GM12865 (cell line): ENCODE measurements at regions not wholly inside any gene's neighbourhood (a gene's known extent, or its start where the extent isn't known, plus 50 kb on each side); places are given as distances from the start of the nearest gene placed in this dataset.
A peak's percentile ranks its signal among the peaks of the same experiment; 100 is the strongest.

Source experiments
- DNase-seq: peaks from one replicate; pipeline ENCODE4 v3.0.0; 2010; ENCODE audit warnings: low read depth
- H3K4me3 ChIP-seq: 2 replicates; pipeline ENCODE4 v1.5.1; 2011; ENCODE audit warnings: mild to moderate bottlenecking, low read depth, low read length, control low read depth
- TF ChIP-seq, protein P1 (sequence below): IDR thresholded peaks from 2 replicates; pipeline ENCODE4 v1.5.1; 2011; ENCODE audit warnings: low read length, control low read depth, low read depth, inconsistent platforms; ENCODE audit not compliant: insufficient read depth; ENCODE audit errors: missing control alignments

DNA sequence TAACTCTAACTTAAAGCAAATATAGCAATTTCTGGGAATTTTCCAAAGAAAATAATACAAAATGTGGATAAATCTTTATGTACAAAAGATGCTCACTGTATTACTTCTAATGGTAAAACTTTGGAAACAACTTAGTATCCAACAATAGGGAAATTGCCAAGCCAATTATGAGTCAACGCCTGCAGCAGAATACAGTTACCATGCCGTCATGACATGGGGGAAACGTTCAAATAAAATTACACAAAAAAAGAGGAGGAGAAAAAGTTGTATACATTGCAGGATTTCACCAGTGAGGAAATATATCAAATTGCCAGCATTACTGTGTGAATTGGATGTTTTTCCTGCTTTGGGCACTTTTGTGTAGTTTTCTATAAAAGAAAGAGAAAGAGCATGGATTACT lies 469.6 kb downstream of the SOX9 start:
- TF ChIP-seq, protein P1, sequence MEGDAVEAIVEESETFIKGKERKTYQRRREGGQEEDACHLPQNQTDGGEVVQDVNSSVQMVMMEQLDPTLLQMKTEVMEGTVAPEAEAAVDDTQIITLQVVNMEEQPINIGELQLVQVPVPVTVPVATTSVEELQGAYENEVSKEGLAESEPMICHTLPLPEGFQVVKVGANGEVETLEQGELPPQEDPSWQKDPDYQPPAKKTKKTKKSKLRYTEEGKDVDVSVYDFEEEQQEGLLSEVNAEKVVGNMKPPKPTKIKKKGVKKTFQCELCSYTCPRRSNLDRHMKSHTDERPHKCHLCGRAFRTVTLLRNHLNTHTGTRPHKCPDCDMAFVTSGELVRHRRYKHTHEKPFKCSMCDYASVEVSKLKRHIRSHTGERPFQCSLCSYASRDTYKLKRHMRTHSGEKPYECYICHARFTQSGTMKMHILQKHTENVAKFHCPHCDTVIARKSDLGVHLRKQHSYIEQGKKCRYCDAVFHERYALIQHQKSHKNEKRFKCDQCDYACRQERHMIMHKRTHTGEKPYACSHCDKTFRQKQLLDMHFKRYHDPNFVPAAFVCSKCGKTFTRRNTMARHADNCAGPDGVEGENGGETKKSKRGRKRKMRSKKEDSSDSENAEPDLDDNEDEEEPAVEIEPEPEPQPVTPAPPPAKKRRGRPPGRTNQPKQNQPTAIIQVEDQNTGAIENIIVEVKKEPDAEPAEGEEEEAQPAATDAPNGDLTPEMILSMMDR = no peak

DNA sequence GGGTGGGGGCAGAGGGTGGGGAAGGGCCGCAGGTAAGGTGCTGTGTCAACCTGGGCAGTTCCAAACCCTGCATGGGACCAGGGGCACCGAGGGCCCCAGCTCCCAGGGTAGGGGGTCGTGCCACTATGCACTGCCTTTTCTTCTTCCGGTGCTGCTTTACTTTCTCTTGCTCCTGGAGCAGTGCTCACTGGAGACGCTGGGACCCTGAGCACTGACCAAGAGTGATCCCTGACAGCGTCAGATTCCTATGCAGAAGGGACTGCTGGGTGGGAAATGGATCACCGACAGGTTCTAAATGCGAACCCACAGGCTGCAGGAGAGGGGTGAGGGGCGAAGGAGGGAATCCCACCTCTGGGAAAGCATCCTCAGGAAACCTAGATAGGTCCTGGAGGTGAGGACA lies 470.1 kb downstream of the SOX9 start:
- no peak overlapping the region for H3K4me3 ChIP-seq
- TF ChIP-seq, protein P1 = no peak
- no peak for DNase-seq

More for the DNA sequence above, 469.6 kb downstream of the SOX9 start:
- H3K4me3 ChIP-seq = no peak overlapping the region
- no peak for DNase-seq

DNA sequence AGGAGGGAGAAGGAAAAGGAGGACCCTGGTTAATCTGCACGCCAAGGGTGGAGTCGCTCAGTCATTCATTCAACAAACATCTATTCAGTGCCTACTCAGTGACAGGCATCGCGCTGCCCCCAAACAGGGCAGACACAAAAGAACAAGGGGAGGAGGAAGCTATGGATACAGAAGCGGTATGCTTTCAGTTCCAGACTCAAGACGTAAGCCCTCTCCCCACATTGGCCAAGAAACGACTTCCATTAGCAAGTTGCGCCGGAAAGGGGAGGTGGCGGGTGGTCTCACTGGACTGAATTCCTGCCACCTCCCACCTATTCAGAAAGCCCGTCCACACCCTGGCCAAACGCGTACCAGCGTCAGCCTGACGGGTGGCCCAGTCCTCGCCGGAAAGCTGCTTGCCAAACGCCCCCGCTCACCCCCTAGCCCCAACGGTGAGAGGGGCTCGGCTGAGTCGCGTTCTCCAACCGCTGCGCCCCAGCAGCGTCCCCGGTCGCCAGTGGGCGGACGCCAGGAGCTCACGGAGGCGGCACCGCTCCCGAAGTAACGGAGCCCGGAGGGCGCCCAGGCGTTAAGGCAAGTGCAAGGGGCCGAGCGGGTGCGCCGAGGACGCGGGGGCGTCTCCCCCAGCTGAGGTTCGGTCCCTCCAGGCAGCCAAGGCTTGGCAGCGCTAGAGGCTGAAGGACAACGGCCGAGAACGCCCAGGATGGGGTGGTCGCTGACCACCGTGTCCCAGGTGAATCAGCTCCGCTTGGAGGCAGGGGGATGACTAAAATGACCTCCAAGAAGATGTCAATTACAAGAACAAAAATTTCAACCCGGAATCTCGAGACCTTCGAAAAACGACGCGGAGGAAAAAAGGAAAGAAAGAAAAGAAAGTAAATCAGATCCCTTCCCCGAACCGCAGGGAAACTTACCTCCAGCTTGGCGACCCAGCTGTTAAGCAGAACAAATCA lies 470.7 kb downstream of the SOX9 start:
- no peak for DNase-seq
- H3K4me3 ChIP-seq = peak overlapping the region; percentile 72
- TF ChIP-seq, protein P1 = no peak

DNA sequence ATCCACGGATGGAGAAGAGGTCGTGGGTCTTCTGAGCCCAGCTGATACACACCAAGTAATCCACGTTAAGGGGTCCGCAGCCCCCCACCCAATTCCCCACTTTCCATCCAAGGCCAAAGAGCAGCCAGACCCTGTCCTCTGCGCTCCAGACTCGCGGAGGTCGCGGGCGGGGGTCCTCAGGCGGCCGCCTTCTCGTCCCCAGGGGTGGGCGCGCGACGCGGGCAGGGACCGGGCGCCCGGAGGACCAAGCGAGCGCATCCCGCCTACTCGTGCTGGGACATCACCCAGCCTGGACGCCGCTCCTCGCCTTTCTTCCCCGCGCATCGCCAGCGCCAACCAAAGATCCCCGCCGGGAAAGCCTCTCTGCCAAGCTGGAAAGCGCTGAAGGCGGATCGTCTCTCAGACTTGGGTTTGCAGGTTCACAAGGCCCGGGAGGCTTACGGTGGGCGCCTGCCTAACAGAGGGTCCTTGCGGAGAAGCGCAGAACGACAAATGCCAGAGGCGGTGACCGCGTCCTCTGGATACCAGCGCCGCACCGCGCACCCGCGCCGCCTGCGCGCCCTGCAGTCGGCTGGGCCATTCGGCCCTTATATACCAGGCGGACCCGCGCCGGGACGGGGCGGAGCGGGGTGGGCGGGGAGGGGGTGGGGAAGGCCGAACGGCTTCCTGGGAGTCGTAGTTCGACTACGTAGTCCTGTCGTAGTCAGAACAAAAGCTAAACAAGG lies 471.6 kb downstream of the SOX9 start:
- H3K4me3 ChIP-seq = peak overlapping the region; percentile 72
- peak; percentile 89 for DNase-seq
- TF ChIP-seq, protein P1 = no peak

DNA sequence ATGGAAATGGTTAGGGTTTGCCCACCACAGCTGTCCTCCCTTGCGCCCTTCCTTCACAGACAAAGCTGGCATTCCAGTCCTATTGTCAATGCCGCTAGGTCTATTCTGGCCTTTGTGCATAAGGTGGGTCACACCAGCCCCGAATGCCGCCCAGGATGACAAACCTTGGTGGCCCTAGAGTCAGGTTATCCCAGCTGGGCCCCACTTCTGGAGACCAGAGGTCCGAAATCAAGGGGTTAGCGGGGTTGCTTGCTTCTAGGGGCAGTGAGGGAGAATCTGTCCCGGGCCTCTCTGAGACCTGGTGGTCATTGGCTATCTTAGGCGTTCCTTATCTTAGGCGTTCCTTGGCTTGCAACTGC lies 472.1 kb downstream of the SOX9 start:
- DNase-seq = no peak
- TF ChIP-seq, protein P1 = no peak
- no peak overlapping the region for H3K4me3 ChIP-seq

DNA sequence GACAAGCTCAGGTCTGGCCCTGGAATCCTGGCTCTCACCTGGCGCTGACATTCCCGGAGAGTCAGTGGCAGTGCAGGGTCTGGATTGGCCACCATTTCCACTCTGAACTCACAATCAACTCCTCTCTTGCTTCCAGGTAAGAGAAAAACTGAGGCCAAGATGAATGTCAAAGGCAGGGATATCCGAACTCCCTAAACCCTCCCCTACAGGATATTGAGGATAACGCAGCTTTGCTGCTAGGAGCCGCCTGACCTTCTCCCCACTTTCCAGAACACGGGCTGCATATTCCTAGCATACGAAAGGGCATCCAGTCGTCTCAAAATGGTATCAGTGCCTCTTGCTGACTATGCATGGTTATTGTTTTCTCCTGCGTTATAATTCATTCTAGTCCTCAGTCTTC lies 473.4 kb downstream of the SOX9 start:
- TF ChIP-seq, protein P1 = no peak
- no peak overlapping the region for H3K4me3 ChIP-seq
- DNase-seq = no peak
